ENCODE measurements at regions not wholly inside any gene's neighbourhood (a gene's known extent, or its start where the extent isn't known, plus 50 kb on each side); places are given as distances from the start of the nearest gene placed in this dataset.
A peak's percentile ranks its signal among the peaks of the same experiment; 100 is the strongest.

- Histone ChIP-seq H3K36me3 (ENCODE audit: control insufficient read depth, insufficient read depth, low read length) (no peaks in the 10 kb centered on the region), H3K27me3 (replicated peaks; ENCODE audit: control insufficient read depth, insufficient read depth, low read length) (no peaks in the 10 kb centered on the region), H3K4me1 (no peaks in the 10 kb centered on the region; the same call in 1 of the 2 replicates), H3K9me3 (0 out of 2 replicates have a peak, but pooled peaks cover 2% of the 10 kb centered on the region), H3K4me3 (ENCODE audit: low read depth, low read length) (no peak overlapping the region)
- no peak for DNase-seq
- no peak overlapping the region for H3K4me3 Mint-ChIP-seq (ENCODE audit: unreplicated experiment)
- intact Hi-C loops (cut with micrococcal nuclease; ENCODE audit: unreplicated experiment): no loop called here
- POLR2A ChIA-PET: no interaction called here
- H3K36me3 Mint-ChIP-seq (ENCODE audit: insufficient read depth, unreplicated experiment): no peaks in the 10 kb centered on the region
- no peaks in the 10 kb centered on the region for H3K9me3 Mint-ChIP-seq (ENCODE audit: unreplicated experiment)
- no TSS peak for BruUV-seq (replicated peaks)
- no peak for TF ChIP-seq CTCF (IDR thresholded peaks at IDR 0.05; ENCODE audit: insufficient read depth in 1 of 2, low read depth in 1 of 2, low read length in 1 of 2, severe bottlenecking in 1 of 2, unreplicated experiment in 1 of 2)
- peaks cover 9% of the 10 kb centered on the region for H3K4me1 Mint-ChIP-seq (ENCODE audit: low read depth, unreplicated experiment)
- no peak overlapping the region for H3K27ac Mint-ChIP-seq (ENCODE audit: unreplicated experiment)
- CTCF ChIA-PET: interaction anchor here (0.6 to 0.7 kb wide), 3 partner anchors 154 to 406 kb away, joined by 4 to 10 read pairs (median 7); no protein-coding TSS in a partner anchor
- no peaks in the 10 kb centered on the region for H3K27me3 Mint-ChIP-seq (ENCODE audit: insufficient read depth, unreplicated experiment)
Measured at GRCh38 chr14:105943973-105944602, 417.7 kb downstream of the TMEM121 start.

GRCh38 chr14:105944632-105945610 lies 418.5 kb downstream of the TMEM121 start:
- H3K4me3 Mint-ChIP-seq (ENCODE audit: unreplicated experiment): no peak overlapping the region
- peak; percentile 73 to 84 for DNase-seq
- H3K27me3 ChIP-seq (replicated peaks; ENCODE audit: control insufficient read depth, insufficient read depth, low read length): no peaks in the 10 kb centered on the region
- POLR2A ChIA-PET: no interaction called here
- CTCF ChIA-PET: interaction anchor here (0.6 to 0.7 kb wide), 5 partner anchors 95 to 407 kb away, joined by 3 to 10 read pairs (median 4); no protein-coding TSS in a partner anchor
- H3K36me3 ChIP-seq (ENCODE audit: control insufficient read depth, insufficient read depth, low read length): no peaks in the 10 kb centered on the region
- H3K9me3 Mint-ChIP-seq (ENCODE audit: unreplicated experiment): no peaks in the 10 kb centered on the region
- H3K4me3 ChIP-seq (ENCODE audit: low read depth, low read length): no peak overlapping the region
- no peaks in the 10 kb centered on the region for H3K9me3 ChIP-seq
- no peaks in the 10 kb centered on the region; the same call in 1 of the 2 replicates for H3K4me1 ChIP-seq
- no peak overlapping the region for H3K27ac Mint-ChIP-seq (ENCODE audit: unreplicated experiment)
- no peaks in the 10 kb centered on the region for H3K36me3 Mint-ChIP-seq (ENCODE audit: insufficient read depth, unreplicated experiment)
- peaks cover 13% of the 10 kb centered on the region for H3K4me1 Mint-ChIP-seq (ENCODE audit: low read depth, unreplicated experiment)
- BruUV-seq (replicated peaks): no TSS peak
- no peaks in the 10 kb centered on the region for H3K27me3 Mint-ChIP-seq (ENCODE audit: insufficient read depth, unreplicated experiment)
- peak; percentile 84 to 88 for TF ChIP-seq CTCF (IDR thresholded peaks at IDR 0.05; ENCODE audit: insufficient read depth in 1 of 2, low read depth in 1 of 2, low read length in 1 of 2, severe bottlenecking in 1 of 2, unreplicated experiment in 1 of 2)
- intact Hi-C loops (cut with micrococcal nuclease; ENCODE audit: unreplicated experiment): no loop called here

- Histone ChIP-seq H3K9me3 (no peaks in the 10 kb centered on the region), H3K36me3 (ENCODE audit: control insufficient read depth, insufficient read depth, low read length) (no peaks in the 10 kb centered on the region), H3K27me3 (replicated peaks; ENCODE audit: control insufficient read depth, insufficient read depth, low read length) (no peaks in the 10 kb centered on the region), H3K4me1 (no peaks in the 10 kb centered on the region; the same call in 1 of the 2 replicates), H3K4me3 (ENCODE audit: low read depth, low read length) (no peak overlapping the region)
- peaks cover 13% of the 10 kb centered on the region for H3K4me1 Mint-ChIP-seq (ENCODE audit: low read depth, unreplicated experiment)
- H3K36me3 Mint-ChIP-seq (ENCODE audit: insufficient read depth, unreplicated experiment): no peaks in the 10 kb centered on the region
- ChIA-PET CTCF (no interaction called here), POLR2A (no interaction called here)
- H3K27ac Mint-ChIP-seq (ENCODE audit: unreplicated experiment): no peak overlapping the region
- no peaks in the 10 kb centered on the region for H3K9me3 Mint-ChIP-seq (ENCODE audit: unreplicated experiment)
- peak in 1 of 2 experiments; percentile 13 for TF ChIP-seq CTCF (IDR thresholded peaks at IDR 0.05; ENCODE audit: insufficient read depth in 1 of 2, low read depth in 1 of 2, low read length in 1 of 2, severe bottlenecking in 1 of 2, unreplicated experiment in 1 of 2)
- no TSS peak for BruUV-seq (replicated peaks)
- no peaks in the 10 kb centered on the region for H3K27me3 Mint-ChIP-seq (ENCODE audit: insufficient read depth, unreplicated experiment)
- H3K4me3 Mint-ChIP-seq (ENCODE audit: unreplicated experiment): no peak overlapping the region
- DNase-seq: peak in 1 of 2 experiments; percentile 40
- intact Hi-C loops (cut with micrococcal nuclease; ENCODE audit: unreplicated experiment): no loop called here
Measured at GRCh38 chr14:105945896-105946295, 419.5 kb downstream of the TMEM121 start.
